HepG2 (cell line): ENCODE measurements at regions not wholly inside any gene's neighbourhood (a gene's known extent, or its start where the extent isn't known, plus 50 kb on each side); places are given as distances from the start of the nearest gene placed in this dataset.

ENCODE experiments used
- ATAC-seq: fragments of 200-7000 bp; cut with Tn5 transposase; 3 replicates; pipeline ENCODE4 v1.9.1; 2020; ENCODE audit warnings: mild to moderate bottlenecking, moderate library complexity
- BruUV-seq: library from RNA; stranded (reverse); fragments of 400-500 nt; replicated peaks from 2 replicates; lab custom pipeline; 2021; lab: Mats Ljungman, UMichigan
- CTCF ChIA-PET: fragments of 300-600 bp; formaldehyde crosslinking; extraction: SDS; loops from one replicate; lab custom pipeline; 2021; ENCODE audit warnings: low total read pairs, inconsistent platforms, low intra/inter-chr PET ratio; lab: Yijun Ruan, JAX
- POLR2A ChIA-PET: fragments of 350-600 bp; sonication (Branson Sonifier 250); formaldehyde crosslinking; loops from one replicate; lab custom pipeline; 2020; ENCODE audit warnings: antibody characterized with exemption, inconsistent platforms; lab: Yijun Ruan, JAX
- DNase-seq: peaks from one replicate; pipeline ENCODE4 v3.0.0-alpha.2; 2015; ENCODE audit warnings: low spot score
- FAIRE-seq: peaks from 3 replicates; lab custom pipeline; 2011; peaks lifted over from hg19 to GRCh38; lab: Jason Lieb, UNC
- H2AFZ ChIP-seq: one replicate; pipeline ENCODE4 v1.6.1; 2011; ENCODE audit warnings: low read length, inconsistent platforms
- H3K27ac ChIP-seq: fragments of 300-600 bp; 3 replicates; pipeline ENCODE4 v1.8.0; 2011; ENCODE audit warnings: mixed run types, mild to moderate bottlenecking, mixed read lengths, low read length, inconsistent platforms; ENCODE audit not compliant: insufficient read depth; ENCODE audit errors: extremely low read length
- H3K27me3 ChIP-seq, 2 experiments: fragments of 200-600 bp in 1 of 2; 2 replicates in 1 of 2; 3 replicates in 1 of 2; pipeline versions ENCODE4 v1.6.0 to v1.8.0; 2011; ENCODE audit warnings: low read length in 2 of 2, mild to moderate bottlenecking in 2 of 2, moderate library complexity in 2 of 2, inconsistent platforms in 1 of 2; ENCODE audit not compliant: insufficient read depth in 2 of 2, control insufficient read depth in 1 of 2
- H3K36me3 ChIP-seq, 2 experiments: fragments of 200-600 bp in 1 of 2; replicated peaks in 1 of 2; 2 replicates in 1 of 2; 3 replicates in 1 of 2; pipeline versions ENCODE4 v1.5.1 to v1.8.0; 2011; ENCODE audit warnings: low read length in 2 of 2, inconsistent platforms in 1 of 2; ENCODE audit not compliant: insufficient read depth in 2 of 2, control insufficient read depth in 1 of 2
- H3K4me1 ChIP-seq: 2 replicates; pipeline ENCODE4 v1.5.1; 2012; ENCODE audit warnings: low read length, inconsistent platforms; ENCODE audit not compliant: insufficient read depth
- H3K4me2 ChIP-seq: 2 replicates; pipeline ENCODE4 v1.6.0; 2011; ENCODE audit warnings: low read depth, low read length, inconsistent platforms
- H3K4me3 ChIP-seq, 3 experiments: fragments of 200-600 bp in 1 of 3; sonication (generic), shearing (Covaris generic) in 1 of 3; replicated peaks in 1 of 3; 2 replicates each; pipeline ENCODE4 v1.5.1; 2011 to 2016; ENCODE audit warnings: low read length in 3 of 3, inconsistent platforms in 2 of 3, low read depth in 2 of 3, mild to moderate bottlenecking in 2 of 3, control low read depth in 1 of 3, mixed read lengths in 1 of 3; ENCODE audit not compliant: insufficient read depth in 1 of 3
- H3K79me2 ChIP-seq: one replicate; pipeline ENCODE4 v1.6.1; 2011; ENCODE audit warnings: low read length, inconsistent platforms; ENCODE audit not compliant: insufficient read depth
- H3K9ac ChIP-seq: 2 replicates; pipeline ENCODE4 v1.6.0; 2011; ENCODE audit warnings: mild to moderate bottlenecking, low read depth, low read length, inconsistent platforms; ENCODE audit not compliant: insufficient read depth
- H3K9me3 ChIP-seq: 2 replicates; pipeline ENCODE4 v1.5.1; 2012; ENCODE audit warnings: mild to moderate bottlenecking, low read length
- H4K20me1 ChIP-seq: 2 replicates; pipeline ENCODE4 v1.6.0; 2011; ENCODE audit warnings: inconsistent platforms, mild to moderate bottlenecking, low read length, moderate library complexity; ENCODE audit not compliant: insufficient read depth
- CC2D1A ChIP-seq: sonication (generic); formaldehyde crosslinking; IDR thresholded peaks from 2 replicates; pipeline ENCODE4 v1.8.1; 2023; ENCODE audit warnings: mild to moderate bottlenecking, missing genetic modification reagents
- FLYWCH1 ChIP-seq: sonication (generic); formaldehyde crosslinking; IDR thresholded peaks from 2 replicates; pipeline ENCODE4 v1.8.1; 2023; ENCODE audit warnings: mild to moderate bottlenecking, missing genetic modification reagents
- HNRNPK ChIP-seq: fragments of 200-400 bp; formaldehyde crosslinking; IDR thresholded peaks from 2 replicates; pipeline ENCODE4 v1.6.1; 2018; ENCODE audit warnings: low read length, low read depth, moderate library complexity, mild to moderate bottlenecking; ENCODE audit not compliant: poor library complexity, severe bottlenecking
- KMT2B ChIP-seq: IDR thresholded peaks from 2 replicates; pipeline ENCODE4 v1.6.1; 2016; ENCODE audit warnings: missing genetic modification reagents, missing compliant biosample characterization
- PATZ1 ChIP-seq: sonication (generic); formaldehyde crosslinking; IDR thresholded peaks from 2 replicates; pipeline ENCODE4 v1.4.0; 2020; ENCODE audit warnings: missing genetic modification reagents
- PHF21A ChIP-seq: sonication (generic); formaldehyde crosslinking; IDR thresholded peaks from 2 replicates; pipeline ENCODE4 v1.5.0; 2020; ENCODE audit warnings: mild to moderate bottlenecking, missing genetic modification reagents
- PTBP1 ChIP-seq: fragments of 200-400 bp; formaldehyde crosslinking; IDR thresholded peaks from 2 replicates; pipeline ENCODE4 v1.6.1; 2018; ENCODE audit warnings: low read length, low read depth; ENCODE audit not compliant: poor library complexity, severe bottlenecking
- U2AF1 ChIP-seq: fragments of 200-400 bp; formaldehyde crosslinking; optimal IDR thresholded peaks from 2 replicates; pipeline ENCODE3; 2017; ENCODE audit warnings: mild to moderate bottlenecking, low read depth, low read length
- ZBTB1 ChIP-seq: sonication (generic); formaldehyde crosslinking; IDR thresholded peaks from 2 replicates; pipeline ENCODE4 v1.4.0; 2020; ENCODE audit warnings: missing genetic modification reagents, borderline replicate concordance
- ZHX1 ChIP-seq: sonication (generic); formaldehyde crosslinking; IDR thresholded peaks from 2 replicates; pipeline ENCODE4 v1.8.1; 2022; ENCODE audit warnings: low read depth, mild to moderate bottlenecking, missing genetic modification reagents
- ZNF225 ChIP-seq: sonication (generic); formaldehyde crosslinking; IDR thresholded peaks from 2 replicates; pipeline ENCODE4 v1.4.0; 2020; ENCODE audit warnings: mild to moderate bottlenecking, missing genetic modification reagents
- ZNF253 ChIP-seq: sonication (generic); formaldehyde crosslinking; IDR thresholded peaks from 2 replicates; pipeline ENCODE4 v1.8.0; 2022; ENCODE audit warnings: mild to moderate bottlenecking, missing genetic modification reagents, borderline replicate concordance
- ZNF264 ChIP-seq: sonication (generic); formaldehyde crosslinking; IDR thresholded peaks from 2 replicates; pipeline ENCODE4 v1.4.0; 2020; ENCODE audit warnings: missing genetic modification reagents
- ZNF569 ChIP-seq: sonication (generic); formaldehyde crosslinking; IDR thresholded peaks from 2 replicates; pipeline ENCODE4 v1.5.0; 2020; ENCODE audit warnings: mild to moderate bottlenecking, missing genetic modification reagents, moderate library complexity, borderline replicate concordance
- ZNF768 ChIP-seq: sonication (generic); formaldehyde crosslinking; IDR thresholded peaks from 2 replicates; pipeline ENCODE4 v1.4.0; 2020; ENCODE audit warnings: missing genetic modification reagents
- ZNF777 ChIP-seq: sonication (generic); formaldehyde crosslinking; IDR thresholded peaks from 2 replicates; pipeline ENCODE4 v1.4.0; 2020; ENCODE audit warnings: missing genetic modification reagents
- ZZZ3 ChIP-seq: sonication (generic); formaldehyde crosslinking; IDR thresholded peaks from 2 replicates; pipeline ENCODE4 v1.4.0; 2020; ENCODE audit warnings: missing genetic modification reagents, mild to moderate bottlenecking, borderline replicate concordance
- WGBS: methylation state at CpG from one replicate; pipeline ENCODE4 v1.1.6; 2017; ENCODE audit warnings: low lambda C conversion rate; 5-methylcytosine and 5-hydroxymethylcytosine counted together
- in situ Hi-C: cut with HindIII; loops from 2 replicates; pipeline ENCODE4 v1.10.0; 2017; ENCODE audit warnings: low pct_unique_long_range_greater_than_20kb; ENCODE audit not compliant: extremely low pct_ligation_motif_present
- intact Hi-C: fragments of 100-400 bp; cut with micrococcal nuclease; formaldehyde crosslinking; loops from one replicate; pipeline ENCODE4 v1.10.0; 2022; ENCODE audit not compliant: unreplicated experiment
- TF ChIP-seq, protein P1 (sequence below): sonication (generic); formaldehyde crosslinking; IDR thresholded peaks from 2 replicates; pipeline ENCODE4 v1.5.1; 2020; ENCODE audit warnings: missing genetic modification reagents, mild to moderate bottlenecking, borderline replicate concordance

- H3K9ac ChIP-seq: no peak overlapping the region
- 2% methylated on average over 4 of the region's 4 CpGs for WGBS
- intact Hi-C loops: no loop called here
- in situ Hi-C loops: no loop called here
- POLR2A ChIA-PET: no interaction called here
- TF ChIP-seq PHF21A (CRISPR knock-in tag) (no peak), PTBP1 (no peak), FLYWCH1 (CRISPR knock-in tag) (no peak), ZNF569 (CRISPR knock-in tag) (no peak), PATZ1 (CRISPR knock-in tag) (no peak), ZNF264 (CRISPR knock-in tag) (no peak), ZBTB1 (no peak), ZZZ3 (no peak), ZNF777 (CRISPR knock-in tag) (no peak), ZNF225 (CRISPR knock-in tag) (no peak), U2AF1 (no peak), ZNF253 (CRISPR knock-in tag) (no peak), CC2D1A (CRISPR knock-in tag) (no peak), KMT2B (no peak), ZNF768 (CRISPR knock-in tag) (no peak), ZHX1 (CRISPR knock-in tag) (no peak), HNRNPK (no peak)
- TF ChIP-seq, protein P1, sequence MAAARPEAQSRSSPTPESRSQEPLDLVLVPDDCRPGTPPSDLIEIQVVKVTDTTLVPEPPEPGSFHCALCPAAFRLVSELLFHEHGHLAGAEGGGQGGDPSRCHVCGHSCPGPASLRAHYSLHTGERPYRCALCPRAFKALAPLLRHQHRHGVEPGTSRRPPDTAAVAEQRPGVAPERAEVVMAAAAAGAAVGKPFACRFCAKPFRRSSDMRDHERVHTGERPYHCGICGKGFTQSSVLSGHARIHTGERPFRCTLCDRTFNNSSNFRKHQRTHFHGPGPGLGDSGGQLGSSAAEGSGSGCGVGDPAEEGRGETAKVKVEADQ (CRISPR knock-in tag): no peak
- TF ChIP-seq, all 625 proteins: peak for 0
- no TSS peak for BruUV-seq
- Histone ChIP-seq H3K4me1 (no peaks in the 10 kb centered on the region), H3K4me3 (no peak overlapping the region), H3K36me3 (no peaks in the 10 kb centered on the region), H2AFZ (no peak overlapping the region), H3K27me3 (no peaks in the 10 kb centered on the region), H3K79me2 (no peaks in the 10 kb centered on the region), H3K4me2 (no peak overlapping the region), H3K9me3 (no peaks in the 10 kb centered on the region), H4K20me1 (no peaks in the 10 kb centered on the region), H3K27ac (no peak overlapping the region)
- DNase-seq: no peak
- CTCF ChIA-PET: no interaction called here
- no peak for ATAC-seq
- FAIRE-seq: no peak
Observed at GRCh38 chr4:111231281-111231680, 608.4 kb upstream of the PITX2 start.
